MCF 10A (cell line): ENCODE measurements at regions not wholly inside any gene's neighbourhood (a gene's known extent, or its start where the extent isn't known, plus 50 kb on each side); places are given as distances from the start of the nearest gene placed in this dataset.

Experiments
- BruUV-seq: library from RNA; stranded (reverse); fragments of 400-500 nt; replicated peaks from 2 replicates; lab custom pipeline; 2021; lab: Mats Ljungman, UMichigan
- CTCF ChIA-PET: fragments of 300-600 bp; sonication (Branson Sonifier 250); formaldehyde crosslinking; extraction: SDS; loops from one replicate; lab custom pipeline; 2021; ENCODE audit warnings: antibody characterized with exemption, inconsistent platforms; lab: Yijun Ruan, JAX
- POLR2A ChIA-PET: fragments of 300-600, 350-650 bp; sonication (Branson Sonifier 250); formaldehyde crosslinking; extraction: SDS; loops from one replicate; lab custom pipeline; 2020; ENCODE audit warnings: antibody characterized with exemption, inconsistent platforms; lab: Yijun Ruan, JAX
- DNase-seq: peaks from one replicate; pipeline ENCODE4 v3.0.0-alpha.2; 2018; ENCODE audit not compliant: unreplicated experiment
- H3K27ac Mint-ChIP-seq: one replicate; pipeline ENCODE4 v1.8.0; 2022; ENCODE audit warnings: mild to moderate bottlenecking, low read depth, mixed read lengths; ENCODE audit not compliant: unreplicated experiment
- H3K27me3 Mint-ChIP-seq: one replicate; pipeline ENCODE4 v1.8.0; 2022; ENCODE audit warnings: mixed read lengths; ENCODE audit not compliant: insufficient read depth, unreplicated experiment
- H3K36me3 Mint-ChIP-seq: one replicate; pipeline ENCODE4 v1.8.0; 2022; ENCODE audit warnings: mild to moderate bottlenecking, moderate library complexity, mixed read lengths; ENCODE audit not compliant: insufficient read depth, unreplicated experiment
- H3K4me1 Mint-ChIP-seq: one replicate; pipeline ENCODE4 v1.8.0; 2022; ENCODE audit warnings: mixed read lengths; ENCODE audit not compliant: insufficient read depth, unreplicated experiment
- H3K4me3 Mint-ChIP-seq: one replicate; pipeline ENCODE4 v1.8.0; 2022; ENCODE audit warnings: mild to moderate bottlenecking, moderate library complexity, mixed read lengths; ENCODE audit not compliant: unreplicated experiment
- H3K9me3 Mint-ChIP-seq: one replicate; pipeline ENCODE4 v1.8.0; 2022; ENCODE audit warnings: mixed read lengths; ENCODE audit not compliant: unreplicated experiment
- CTCF ChIP-seq: fragments of 200-600 bp; IDR thresholded peaks from one replicate; pipeline ENCODE4 v1.8.0; 2022; ENCODE audit warnings: antibody characterized with exemption, mild to moderate bottlenecking; ENCODE audit not compliant: unreplicated experiment
- intact Hi-C: fragments of 100-400 bp; cut with micrococcal nuclease; formaldehyde crosslinking; loops from 2 replicates; pipeline ENCODE4 v1.14.1; 2022

- POLR2A ChIA-PET, result no interaction called here
- no TSS peak for BruUV-seq
- Mint-ChIP-seq H3K27ac (no peak overlapping the region), H3K9me3 (peaks cover 23% of the 10 kb centered on the region), H3K27me3 (no peaks in the 10 kb centered on the region), H3K4me1 (no peaks in the 10 kb centered on the region), H3K4me3 (no peak overlapping the region), H3K36me3 (no peaks in the 10 kb centered on the region)
- intact Hi-C loops, result no loop called here
- no peak for TF ChIP-seq CTCF
- CTCF ChIA-PET, result no interaction called here
- DNase-seq, result no peak
Observed at GRCh38 chrX:21255032-21255618, 119.1 kb upstream of the CNKSR2 start.

GRCh38 chrX:21266949-21267348, 107.3 kb upstream of the CNKSR2 start:
- ChIA-PET CTCF (interaction anchor here (0.7 kb wide), 1 partner anchor 11 kb away, joined by 3 read pairs; no protein-coding TSS in a partner anchor), POLR2A (no interaction called here)
- DNase-seq, result no peak
- Mint-ChIP-seq H3K36me3 (no peaks in the 10 kb centered on the region), H3K4me1 (no peaks in the 10 kb centered on the region), H3K27me3 (no peaks in the 10 kb centered on the region), H3K4me3 (no peak overlapping the region), H3K27ac (no peak overlapping the region), H3K9me3 (peaks cover 11% of the 10 kb centered on the region)
- TF ChIP-seq CTCF, result no peak
- no TSS peak for BruUV-seq
- intact Hi-C loops, result no loop called here

- TF ChIP-seq CTCF, result no peak
- BruUV-seq, result no TSS peak
- intact Hi-C loops, result no loop called here
- ChIA-PET CTCF (interaction anchor here (0.5 kb wide), 1 partner anchor 468 kb away, joined by 4 read pairs; no protein-coding TSS in a partner anchor), POLR2A (interaction anchor here (0.7 kb wide), 1 partner anchor 377 kb away, joined by 5 read pairs; no protein-coding TSS in a partner anchor)
- Mint-ChIP-seq H3K4me1 (no peaks in the 10 kb centered on the region), H3K4me3 (no peak overlapping the region), H3K9me3 (peaks cover 21% of the 10 kb centered on the region), H3K36me3 (no peaks in the 10 kb centered on the region), H3K27ac (no peak overlapping the region), H3K27me3 (no peaks in the 10 kb centered on the region)
- DNase-seq, result no peak
Observed at GRCh38 chrX:21276736-21277433, 97.3 kb upstream of the CNKSR2 start.

- POLR2A ChIA-PET, result no interaction called here
- H3K9me3 Mint-ChIP-seq, result peaks cover 11% of the 10 kb centered on the region
- no peak for TF ChIP-seq CTCF
- H3K4me1 Mint-ChIP-seq, result no peaks in the 10 kb centered on the region
- no peaks in the 10 kb centered on the region for H3K36me3 Mint-ChIP-seq
- H3K4me3 Mint-ChIP-seq, result no peak overlapping the region
- no peaks in the 10 kb centered on the region for H3K27me3 Mint-ChIP-seq
- no peak for DNase-seq
- no TSS peak for BruUV-seq
- H3K27ac Mint-ChIP-seq, result no peak overlapping the region
- CTCF ChIA-PET, result interaction anchor here (0.6 kb wide), 1 partner anchor 125 kb away, joined by 3 read pairs; no protein-coding TSS in a partner anchor
- intact Hi-C loops, result no loop called here
Observed at GRCh38 chrX:21289232-21289631, 85.0 kb upstream of the CNKSR2 start.
